ENCODE measurements at regions not wholly inside any gene's neighbourhood (a gene's known extent, or its start where the extent isn't known, plus 50 kb on each side); places are given as distances from the start of the nearest gene placed in this dataset.
"Not testable (repeated sequence)": the region's sequence is repeated elsewhere in the genome, so short reads cannot be mapped to it uniquely, and the experiment has no call there.

GRCh38 chr2:105990624-105991023 is 203.5 kb downstream of the UXS1 start:
- no peak overlapping the region for H3K27ac ChIP-seq (ENCODE audit: low read depth in 2 of 2, low read length in 1 of 2)
- TF ChIP-seq POLR2AphosphoS5 (IDR thresholded peaks at IDR 0.05; ENCODE audit: low read depth, low read length), result no peak
- TF ChIP-seq RFX5 (IDR thresholded peaks at IDR 0.05; ENCODE audit: low read length), result no peak
- no peak for TF ChIP-seq TAF1 (IDR thresholded peaks at IDR 0.05; ENCODE audit: borderline replicate concordance, low read depth, low read length)
- no peak for TF ChIP-seq YY1 (IDR thresholded peaks at IDR 0.05; ENCODE audit: low read depth)
- TF ChIP-seq FOXM1 (IDR thresholded peaks at IDR 0.05; ENCODE audit: low read depth), result no peak
- TF ChIP-seq NRF1 (IDR thresholded peaks at IDR 0.05; ENCODE audit: low read depth, low read length), result no peak
- TF ChIP-seq MEF2A (IDR thresholded peaks at IDR 0.05; ENCODE audit: borderline replicate concordance, low read depth), result no peak
- no peak for TF ChIP-seq CHD2 (IDR thresholded peaks at IDR 0.05; ENCODE audit: low read length, partially characterized antibody)
- no peak for TF ChIP-seq MXI1 (IDR thresholded peaks at IDR 0.05; ENCODE audit: low read depth, low read length)
- TF ChIP-seq, protein P1, sequence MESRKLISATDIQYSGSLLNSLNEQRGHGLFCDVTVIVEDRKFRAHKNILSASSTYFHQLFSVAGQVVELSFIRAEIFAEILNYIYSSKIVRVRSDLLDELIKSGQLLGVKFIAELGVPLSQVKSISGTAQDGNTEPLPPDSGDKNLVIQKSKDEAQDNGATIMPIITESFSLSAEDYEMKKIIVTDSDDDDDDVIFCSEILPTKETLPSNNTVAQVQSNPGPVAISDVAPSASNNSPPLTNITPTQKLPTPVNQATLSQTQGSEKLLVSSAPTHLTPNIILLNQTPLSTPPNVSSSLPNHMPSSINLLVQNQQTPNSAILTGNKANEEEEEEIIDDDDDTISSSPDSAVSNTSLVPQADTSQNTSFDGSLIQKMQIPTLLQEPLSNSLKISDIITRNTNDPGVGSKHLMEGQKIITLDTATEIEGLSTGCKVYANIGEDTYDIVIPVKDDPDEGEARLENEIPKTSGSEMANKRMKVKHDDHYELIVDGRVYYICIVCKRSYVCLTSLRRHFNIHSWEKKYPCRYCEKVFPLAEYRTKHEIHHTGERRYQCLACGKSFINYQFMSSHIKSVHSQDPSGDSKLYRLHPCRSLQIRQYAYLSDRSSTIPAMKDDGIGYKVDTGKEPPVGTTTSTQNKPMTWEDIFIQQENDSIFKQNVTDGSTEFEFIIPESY (IDR thresholded peaks at IDR 0.05; ENCODE audit: borderline replicate concordance, low read depth), result no peak
- no peak for TF ChIP-seq RXRA (IDR thresholded peaks at IDR 0.05; ENCODE audit: borderline replicate concordance, low read depth)
- no peak for TF ChIP-seq JUND (IDR thresholded peaks at IDR 0.05)
- TF ChIP-seq TEAD4 (IDR thresholded peaks at IDR 0.05; ENCODE audit: borderline replicate concordance, insufficient read depth), result no peak
- TF ChIP-seq, protein P2, sequence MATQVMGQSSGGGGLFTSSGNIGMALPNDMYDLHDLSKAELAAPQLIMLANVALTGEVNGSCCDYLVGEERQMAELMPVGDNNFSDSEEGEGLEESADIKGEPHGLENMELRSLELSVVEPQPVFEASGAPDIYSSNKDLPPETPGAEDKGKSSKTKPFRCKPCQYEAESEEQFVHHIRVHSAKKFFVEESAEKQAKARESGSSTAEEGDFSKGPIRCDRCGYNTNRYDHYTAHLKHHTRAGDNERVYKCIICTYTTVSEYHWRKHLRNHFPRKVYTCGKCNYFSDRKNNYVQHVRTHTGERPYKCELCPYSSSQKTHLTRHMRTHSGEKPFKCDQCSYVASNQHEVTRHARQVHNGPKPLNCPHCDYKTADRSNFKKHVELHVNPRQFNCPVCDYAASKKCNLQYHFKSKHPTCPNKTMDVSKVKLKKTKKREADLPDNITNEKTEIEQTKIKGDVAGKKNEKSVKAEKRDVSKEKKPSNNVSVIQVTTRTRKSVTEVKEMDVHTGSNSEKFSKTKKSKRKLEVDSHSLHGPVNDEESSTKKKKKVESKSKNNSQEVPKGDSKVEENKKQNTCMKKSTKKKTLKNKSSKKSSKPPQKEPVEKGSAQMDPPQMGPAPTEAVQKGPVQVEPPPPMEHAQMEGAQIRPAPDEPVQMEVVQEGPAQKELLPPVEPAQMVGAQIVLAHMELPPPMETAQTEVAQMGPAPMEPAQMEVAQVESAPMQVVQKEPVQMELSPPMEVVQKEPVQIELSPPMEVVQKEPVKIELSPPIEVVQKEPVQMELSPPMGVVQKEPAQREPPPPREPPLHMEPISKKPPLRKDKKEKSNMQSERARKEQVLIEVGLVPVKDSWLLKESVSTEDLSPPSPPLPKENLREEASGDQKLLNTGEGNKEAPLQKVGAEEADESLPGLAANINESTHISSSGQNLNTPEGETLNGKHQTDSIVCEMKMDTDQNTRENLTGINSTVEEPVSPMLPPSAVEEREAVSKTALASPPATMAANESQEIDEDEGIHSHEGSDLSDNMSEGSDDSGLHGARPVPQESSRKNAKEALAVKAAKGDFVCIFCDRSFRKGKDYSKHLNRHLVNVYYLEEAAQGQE (IDR thresholded peaks at IDR 0.05; ENCODE audit: low read depth, low read length), result no peak
- TF ChIP-seq RAD21 (IDR thresholded peaks at IDR 0.05; ENCODE audit: low read length), result no peak
- no peak for TF ChIP-seq ELF1 (IDR thresholded peaks at IDR 0.05)
- H4K20me1 ChIP-seq (ENCODE audit: insufficient read depth), result no peaks in the 10 kb centered on the region
- WGBS (ENCODE audit: low lambda C conversion rate), result 40% methylated on average over 6 of the region's 6 CpGs
- POLR2A ChIA-PET, result no interaction called here
- no peaks in the 10 kb centered on the region for H3K36me3 ChIP-seq (replicated peaks in 1 of 2; ENCODE audit: control insufficient read depth in 1 of 2, insufficient read depth in 2 of 2, low read length in 1 of 2)
- no peaks in the 10 kb centered on the region for H3K9me2 ChIP-seq
- H3K4me1 ChIP-seq (ENCODE audit: control insufficient read depth in 1 of 2, insufficient read depth in 2 of 2, low read depth in 1 of 2, low read length in 1 of 2), result no peaks in the 10 kb centered on the region
- no peaks in the 10 kb centered on the region for H3K27me3 ChIP-seq (ENCODE audit: insufficient read depth)
- no peaks in the 10 kb centered on the region for H3F3A ChIP-seq (replicated peaks; ENCODE audit: insufficient read depth)
- H3K4me2 ChIP-seq, result no peak overlapping the region
- H2AFZ ChIP-seq (ENCODE audit: low read depth), result no peak overlapping the region
- H3K79me2 ChIP-seq (ENCODE audit: insufficient read depth), result no peaks in the 10 kb centered on the region
- no peak overlapping the region for H3K4me3 ChIP-seq (ENCODE audit: low read depth in 2 of 2, low read length in 1 of 2)
- no peak overlapping the region for H3K9ac ChIP-seq
- DNase-seq, result no peak
- CTCF ChIA-PET, result no interaction called here
- no peaks in the 10 kb centered on the region for H3K9me3 ChIP-seq

GRCh38 chr2:105989803-105990202 is 204.3 kb downstream of the UXS1 start:
- H3F3A ChIP-seq (replicated peaks; ENCODE audit: insufficient read depth); H3K36me3 ChIP-seq (replicated peaks in 1 of 2; ENCODE audit: control insufficient read depth in 1 of 2, insufficient read depth in 2 of 2, low read length in 1 of 2); H3K27me3 ChIP-seq (ENCODE audit: insufficient read depth); H3K79me2 ChIP-seq (ENCODE audit: insufficient read depth); H3K9me2 ChIP-seq; DNase-seq; H3K27ac ChIP-seq (ENCODE audit: low read depth in 2 of 2, low read length in 1 of 2); H2AFZ ChIP-seq (ENCODE audit: low read depth); H3K9me3 ChIP-seq; H3K9ac ChIP-seq; POLR2A ChIA-PET; H3K4me3 ChIP-seq (ENCODE audit: low read depth in 2 of 2, low read length in 1 of 2); CTCF ChIA-PET; H3K4me1 ChIP-seq (ENCODE audit: control insufficient read depth in 1 of 2, insufficient read depth in 2 of 2, low read depth in 1 of 2, low read length in 1 of 2); H4K20me1 ChIP-seq (ENCODE audit: insufficient read depth); H3K4me2 ChIP-seq: not testable (repeated sequence)
- whole genome bisulfite sequencing (ENCODE audit: low lambda C conversion rate), result 0% methylated on average over 2 of the region's 2 CpGs
